Myocyte (in vitro differentiated cells): ENCODE measurements at regions not wholly inside any gene's neighbourhood (a gene's known extent, or its start where the extent isn't known, plus 50 kb on each side); places are given as distances from the start of the nearest gene placed in this dataset.
A peak's percentile ranks its signal among the peaks of the same experiment; 100 is the strongest.
"Not testable (repeated sequence)": the region's sequence is repeated elsewhere in the genome, so short reads cannot be mapped to it uniquely, and the experiment has no call there.

Experiments
- DNase-seq: peaks from one replicate; pipeline ENCODE4 v3.0.0-alpha.2; 2012; ENCODE audit warnings: low read depth

DNA sequence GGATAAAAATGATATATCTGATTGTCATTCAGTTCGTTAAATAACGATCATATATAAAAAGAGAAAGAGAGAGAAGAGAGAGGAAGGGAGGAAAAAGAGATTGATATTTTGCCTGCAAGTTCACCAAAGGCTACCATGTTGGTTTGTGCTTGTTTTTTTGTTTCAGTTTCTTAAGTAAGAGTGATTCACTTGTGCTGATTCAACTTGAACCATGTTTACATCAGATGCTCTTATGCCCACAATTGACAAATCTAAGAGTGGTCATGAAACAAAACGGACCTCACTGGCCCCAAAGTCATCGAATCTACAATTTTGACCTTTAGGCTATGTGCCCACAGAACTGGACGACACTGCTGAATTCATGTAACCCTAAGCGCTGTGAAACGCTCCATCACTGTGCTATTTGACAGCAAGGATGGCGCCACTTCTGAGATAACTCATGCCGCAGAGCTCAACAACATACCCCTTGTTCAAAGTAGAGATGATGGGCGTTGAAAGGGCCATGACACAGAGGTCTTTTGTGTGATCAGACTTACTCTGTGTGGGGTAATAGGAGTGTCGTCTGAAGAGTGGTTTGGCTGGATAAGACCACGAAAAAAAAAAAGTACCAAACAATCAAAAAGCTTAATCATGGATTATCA is 481.4 kb downstream of the SETD4 start:
- DNase-seq, result no peak

- peak; percentile 12 for DNase-seq
Measured at GRCh38 chr21:35578347-35578782, 482.0 kb downstream of the SETD4 start.

DNA sequence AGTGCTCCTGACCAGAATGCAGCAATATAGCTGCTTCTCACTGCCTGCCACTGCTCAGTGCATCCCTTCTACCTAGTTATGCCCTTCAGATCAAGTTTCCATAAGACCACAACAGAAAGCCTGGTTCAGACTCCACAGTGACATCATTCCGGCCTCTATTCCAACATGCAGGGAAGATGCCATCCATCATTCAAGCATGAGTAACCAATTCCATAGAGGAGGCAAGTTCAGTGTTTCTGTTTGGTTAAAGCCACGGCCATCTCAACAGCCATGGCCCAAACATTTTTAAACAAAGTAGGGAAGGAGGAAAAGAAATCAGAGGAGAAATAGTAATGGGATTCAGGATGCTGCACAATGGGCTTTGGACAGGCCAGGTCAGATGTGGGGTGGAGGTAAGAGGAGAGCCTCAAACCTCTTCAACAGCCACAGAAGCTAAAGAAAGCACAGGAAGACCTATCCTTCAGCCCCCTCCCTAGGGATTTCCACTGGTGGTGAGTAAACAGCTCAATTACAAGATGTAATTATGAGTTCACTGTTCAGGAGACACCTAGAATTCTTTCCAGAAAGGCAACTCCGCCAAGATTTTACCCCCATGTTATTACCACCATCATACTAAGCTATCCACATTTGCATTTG is 484.9 kb downstream of the SETD4 start:
- DNase-seq, result peak; percentile 78

- no peak for DNase-seq
Measured at GRCh38 chr21:35573472-35574374, 486.6 kb downstream of the SETD4 start.

DNA sequence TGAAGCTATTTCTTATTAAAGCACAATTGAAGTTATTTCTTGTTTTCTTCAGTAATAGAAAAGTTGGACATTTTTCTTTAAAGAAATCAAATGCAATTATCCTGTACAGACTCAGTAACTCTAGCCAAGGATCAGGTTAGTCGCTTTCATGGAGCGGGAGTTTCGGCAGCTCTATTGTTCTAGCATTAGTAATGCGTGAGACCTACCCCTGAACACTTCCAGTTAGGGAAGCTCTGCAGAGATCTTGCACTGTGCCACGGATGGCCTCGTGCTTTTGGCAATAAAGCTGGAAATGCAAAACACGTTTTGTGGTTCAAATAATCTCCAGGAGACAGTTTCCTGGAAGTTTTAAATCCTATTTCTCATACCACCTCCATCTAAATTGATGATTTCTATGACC is 488.4 kb downstream of the SETD4 start:
- no peak for DNase-seq

GRCh38 chr21:35568643-35569042 is 491.7 kb downstream of the SETD4 start:
- DNase-seq, result no peak

GRCh38 chr21:35566874-35567273 is 493.5 kb downstream of the SETD4 start:
- no peak for DNase-seq

DNA sequence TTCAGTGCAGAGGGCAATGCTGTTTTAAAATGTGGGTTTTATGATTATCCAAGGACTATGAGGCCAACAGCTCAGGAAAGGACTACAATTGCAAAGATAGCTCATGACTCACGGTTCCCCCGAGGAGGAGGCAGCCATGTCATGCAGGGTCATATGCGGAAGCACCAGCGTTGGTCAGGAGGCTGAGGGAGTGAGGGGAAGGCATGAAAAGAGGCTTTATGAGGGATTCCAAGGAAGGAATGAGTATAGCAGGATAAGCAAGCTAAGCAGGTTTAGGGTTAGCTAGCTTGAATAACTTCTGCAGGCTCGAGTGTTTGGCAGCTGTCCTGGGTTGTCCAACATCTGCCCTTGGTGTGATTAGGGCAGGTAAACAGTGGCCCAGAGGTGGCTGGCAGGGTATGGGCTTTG is 495.1 kb downstream of the SETD4 start:
- DNase-seq, result peak; percentile 88

- peak; percentile 92 for DNase-seq
Measured at GRCh38 chr21:35563885-35564451, 496.4 kb downstream of the SETD4 start.

DNA sequence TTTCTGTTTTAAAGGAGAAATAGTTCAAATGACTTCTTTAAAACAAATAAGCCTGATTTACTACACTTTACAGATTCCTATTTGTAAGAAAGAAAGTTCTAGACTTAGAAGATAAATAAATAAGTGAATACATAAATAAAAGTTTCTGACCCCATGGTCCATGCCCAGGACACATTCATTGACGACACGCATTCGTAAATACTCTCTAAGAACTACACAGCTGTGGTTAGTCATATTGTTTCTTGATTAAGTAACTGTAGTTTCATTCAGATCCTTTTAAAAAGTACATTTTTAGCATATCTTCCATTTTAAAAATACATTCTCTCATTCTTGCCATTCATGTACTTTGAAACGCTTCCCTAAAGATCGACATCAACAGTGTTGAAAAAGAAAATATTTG is 497.4 kb downstream of the SETD4 start:
- no peak for DNase-seq

GRCh38 chr21:35561116-35561515 is 499.2 kb downstream of the SETD4 start:
- DNase-seq, result no peak

GRCh38 chr21:35559829-35560225 is 500.5 kb downstream of the SETD4 start:
- peak; percentile 56 for DNase-seq

GRCh38 chr21:35559128-35559828 is 501.0 kb downstream of the SETD4 start:
- DNase-seq, result peak; percentile 88

DNA sequence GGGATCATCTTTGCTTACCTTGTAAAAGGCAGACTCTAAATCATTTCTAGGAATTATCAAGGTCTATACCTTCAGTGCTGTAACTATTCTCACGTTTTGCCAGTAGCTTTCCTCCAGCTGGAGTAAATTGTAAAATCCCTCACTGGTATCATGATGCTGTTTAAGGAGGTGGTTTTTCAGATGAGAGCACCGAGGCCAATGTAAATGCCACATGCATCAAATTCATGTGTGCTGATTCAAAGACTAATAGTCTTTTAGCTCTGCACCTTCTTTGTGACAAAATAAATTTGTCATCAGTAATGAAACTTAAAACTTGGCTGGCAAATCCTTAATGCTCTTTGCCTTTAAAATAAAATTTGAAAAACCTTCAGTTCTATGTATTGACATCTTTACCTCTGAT is 503.8 kb downstream of the SETD4 start:
- no peak for DNase-seq

GRCh38 chr21:35552483-35552882 is 503.4 kb upstream of the RUNX1 start:
- DNase-seq, result not testable (repeated sequence)

- DNase-seq, result peak; percentile 9
Measured at GRCh38 chr21:35548904-35549615, 500.0 kb upstream of the RUNX1 start.

DNA sequence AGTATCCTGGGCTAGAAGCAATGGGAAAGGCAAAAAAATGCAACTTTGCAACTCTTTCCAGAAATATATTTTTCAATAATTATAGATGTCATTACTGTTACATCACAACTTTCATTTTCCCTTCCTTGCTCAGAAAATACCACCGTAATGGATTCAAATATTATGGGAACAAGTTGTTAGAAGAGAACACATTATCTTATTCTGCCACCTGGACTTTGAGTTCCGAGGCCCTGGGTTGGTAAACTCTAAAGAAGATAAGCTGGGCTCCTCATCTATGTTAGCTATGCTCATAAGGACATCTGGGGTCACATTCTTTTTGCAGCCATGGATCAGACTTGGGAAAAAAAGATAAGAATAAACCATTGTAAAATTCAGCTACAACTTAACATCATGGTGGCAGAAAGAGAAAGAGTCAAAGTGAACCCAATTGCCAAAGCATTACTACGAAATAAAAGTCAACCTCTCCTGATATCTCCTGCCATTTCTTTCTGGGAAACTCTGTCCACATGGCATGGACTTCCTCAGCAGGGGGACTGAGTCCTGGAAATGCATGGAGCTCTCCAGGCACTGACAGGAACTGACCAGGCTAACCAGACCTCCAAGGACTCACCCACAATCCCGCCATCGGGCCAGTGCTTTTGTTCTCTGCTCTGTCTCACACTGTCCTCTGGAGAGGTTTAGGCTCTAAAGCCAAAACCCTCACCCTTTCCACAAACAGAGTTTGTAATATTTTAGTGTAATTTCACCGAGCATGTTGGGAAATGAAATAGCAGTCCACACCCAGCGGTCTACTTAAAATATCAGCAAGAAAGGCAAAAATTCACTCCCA is 499.1 kb upstream of the RUNX1 start:
- no peak for DNase-seq

DNA sequence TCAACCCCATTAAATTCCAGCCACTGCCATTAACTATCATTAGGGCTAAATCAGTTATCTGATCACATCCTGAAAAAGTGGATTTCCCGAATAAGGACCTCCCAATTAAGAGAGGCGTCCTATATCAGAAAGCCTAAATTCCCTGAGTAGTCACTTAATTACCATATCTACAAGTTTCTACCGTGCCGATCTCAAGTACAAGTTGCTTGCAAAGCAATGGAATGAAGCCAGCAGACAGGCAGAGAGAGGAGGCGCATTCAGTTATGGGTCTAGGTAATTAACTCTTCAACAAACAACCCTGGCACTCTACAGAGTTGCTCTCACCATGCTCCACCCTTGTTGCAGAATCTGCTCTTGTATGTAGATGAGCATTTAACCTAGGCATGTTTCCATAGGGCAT is 494.6 kb upstream of the RUNX1 start:
- no peak for DNase-seq

- DNase-seq, result no peak
Measured at GRCh38 chr21:35540950-35541638, 492.0 kb upstream of the RUNX1 start.
